GM23338 (cell line): ENCODE measurements at regions not wholly inside any gene's neighbourhood (a gene's known extent, or its start where the extent isn't known, plus 50 kb on each side); places are given as distances from the start of the nearest gene placed in this dataset.
"Not testable (repeated sequence)": the region's sequence is repeated elsewhere in the genome, so short reads cannot be mapped to it uniquely, and the experiment has no call there.

Experiments
- EZH2 ChIP-seq: fragments of 200-600 bp; sonication (generic); IDR thresholded peaks from one replicate; pipeline ENCODE4 v1.8.0; 2017; ENCODE audit warnings: antibody characterized with exemption, mild to moderate bottlenecking, low read depth; ENCODE audit not compliant: unreplicated experiment
- EZH2phosphoT487 ChIP-seq: fragments of 200-600 bp; sonication (generic); IDR thresholded peaks from one replicate; pipeline ENCODE4 v1.8.1; 2018; ENCODE audit warnings: antibody characterized with exemption; ENCODE audit not compliant: unreplicated experiment
- POLR2AphosphoS5 ChIP-seq: IDR thresholded peaks from 2 replicates; pipeline ENCODE4 v1.6.1; 2016; ENCODE audit warnings: antibody characterized with exemption, low read depth

GRCh38 chr9:41606961-41607547, 417.9 kb upstream of the ZNG1F start:
- not testable (repeated sequence) for TF ChIP-seq EZH2, EZH2phosphoT487, POLR2AphosphoS5
